ENCODE measurements at regions not wholly inside any gene's neighbourhood (a gene's known extent, or its start where the extent isn't known, plus 50 kb on each side); places are given as distances from the start of the nearest gene placed in this dataset.

GRCh38 chr2:78648558-78648957 lies 376.9 kb upstream of the REG3G start:
- H3K4me3 ChIP-seq (ENCODE audit: low read depth, low read length): no peak overlapping the region
- no peak for TF ChIP-seq CTCF (IDR thresholded peaks at IDR 0.05; ENCODE audit: low read depth, low read length, missing control alignments)
- in situ Hi-C loops (cut with HindIII; ENCODE audit: low sequenced_read_pairs): no loop called here
- no peak for DNase-seq (ENCODE audit: low read depth)

- TF ChIP-seq CTCF (IDR thresholded peaks at IDR 0.05; ENCODE audit: low read depth, low read length, missing control alignments): no peak
- in situ Hi-C loops (cut with HindIII; ENCODE audit: low sequenced_read_pairs): no loop called here
- no peak for DNase-seq (ENCODE audit: low read depth)
- no peak overlapping the region for H3K4me3 ChIP-seq (ENCODE audit: low read depth, low read length)
Observed at GRCh38 chr2:78654941-78655340, 370.6 kb upstream of the REG3G start.

GRCh38 chr2:78676921-78677696 lies 348.4 kb upstream of the REG3G start:
- no peak overlapping the region for H3K4me3 ChIP-seq (ENCODE audit: low read depth, low read length)
- in situ Hi-C loops (cut with HindIII; ENCODE audit: low sequenced_read_pairs): no loop called here
- TF ChIP-seq CTCF (IDR thresholded peaks at IDR 0.05; ENCODE audit: low read depth, low read length, missing control alignments): no peak
- no peak for DNase-seq (ENCODE audit: low read depth)

GRCh38 chr2:78677774-78678173 lies 347.7 kb upstream of the REG3G start:
- TF ChIP-seq CTCF (IDR thresholded peaks at IDR 0.05; ENCODE audit: low read depth, low read length, missing control alignments): no peak
- in situ Hi-C loops (cut with HindIII; ENCODE audit: low sequenced_read_pairs): no loop called here
- no peak overlapping the region for H3K4me3 ChIP-seq (ENCODE audit: low read depth, low read length)
- DNase-seq (ENCODE audit: low read depth): no peak

GRCh38 chr2:78681386-78681785 lies 344.1 kb upstream of the REG3G start:
- in situ Hi-C loops (cut with HindIII; ENCODE audit: low sequenced_read_pairs): no loop called here
- no peak for DNase-seq (ENCODE audit: low read depth)
- TF ChIP-seq CTCF (IDR thresholded peaks at IDR 0.05; ENCODE audit: low read depth, low read length, missing control alignments): no peak
- no peak overlapping the region for H3K4me3 ChIP-seq (ENCODE audit: low read depth, low read length)

- no peak overlapping the region for H3K4me3 ChIP-seq (ENCODE audit: low read depth, low read length)
- no peak for TF ChIP-seq CTCF (IDR thresholded peaks at IDR 0.05; ENCODE audit: low read depth, low read length, missing control alignments)
- in situ Hi-C loops (cut with HindIII; ENCODE audit: low sequenced_read_pairs): no loop called here
- no peak for DNase-seq (ENCODE audit: low read depth)
Observed at GRCh38 chr2:78682781-78683180, 342.7 kb upstream of the REG3G start.
